Thyroid gland (tissue), 4 donors: ENCODE measurements at regions not wholly inside any gene's neighbourhood (a gene's known extent, or its start where the extent isn't known, plus 50 kb on each side); places are given as distances from the start of the nearest gene placed in this dataset.
"Not testable (repeated sequence)": the region's sequence is repeated elsewhere in the genome, so short reads cannot be mapped to it uniquely, and the experiment has no call there.

ENCODE experiments used
- DNase-seq, 2 donors: peaks; one replicate each; pipeline ENCODE4 v3.0.0-alpha.2; 2019
- H3K27ac ChIP-seq, 3 donors: fragments of 200-600 bp; sonication (generic); 1 replicate in 2 of 3; 2 replicates in 1 of 3; pipeline ENCODE4 v1.5.1; 2016 to 2019; ENCODE audit warnings: mild to moderate bottlenecking in 1 of 3, moderate library complexity in 1 of 3
- H3K27me3 ChIP-seq: fragments of 200-600 bp; sonication (generic); one replicate; pipeline ENCODE4 v1.5.1; 2019
- H3K36me3 ChIP-seq, 2 donors: fragments of 200-600 bp; sonication (generic); one replicate each; pipeline ENCODE4 v1.5.1; 2016 to 2019
- H3K4me1 ChIP-seq, 2 donors: fragments of 200-600 bp; sonication (generic); one replicate each; pipeline ENCODE4 v1.5.1; 2017 to 2019
- H3K4me3 ChIP-seq, 3 donors: fragments of 200-600 bp; sonication (generic); replicated peaks in 1 of 3; 1 replicate in 2 of 3; 2 replicates in 1 of 3; pipeline ENCODE4 v1.5.1; 2016; ENCODE audit warnings: mild to moderate bottlenecking in 1 of 3
- H3K9me3 ChIP-seq: fragments of 200-600 bp; sonication (generic); one replicate; pipeline ENCODE4 v1.5.1; 2017
- POLR2A ChIP-seq, 2 donors: fragments of 450-650 bp; IDR thresholded peaks; one replicate each; pipeline ENCODE4 v1.6.1; 2017; ENCODE audit warnings: antibody characterized with exemption in 2 of 2, mild to moderate bottlenecking in 2 of 2, moderate library complexity in 1 of 2
- WGBS, 2 donors: methylation state at CpG; one replicate each; pipeline ENCODE4 v1.1.5; 2017; 5-methylcytosine and 5-hydroxymethylcytosine counted together
- intact Hi-C: fragments of 100-400 bp; cut with DNase I; formaldehyde crosslinking; loops from one replicate; pipeline ENCODE4 v1.15.1; 2023
- TF ChIP-seq, protein P1 (sequence below), 6 experiments: fragments of 200-600 bp in 3 of 6; fragments of 450-650 bp in 3 of 6; sonication (generic) in 3 of 6; IDR thresholded peaks; one replicate each; pipeline ENCODE4 v1.5.1; 2016 to 2019; ENCODE audit warnings: antibody characterized with exemption in 6 of 6, mild to moderate bottlenecking in 2 of 6, inconsistent platforms in 1 of 6, moderate library complexity in 1 of 6

DNA sequence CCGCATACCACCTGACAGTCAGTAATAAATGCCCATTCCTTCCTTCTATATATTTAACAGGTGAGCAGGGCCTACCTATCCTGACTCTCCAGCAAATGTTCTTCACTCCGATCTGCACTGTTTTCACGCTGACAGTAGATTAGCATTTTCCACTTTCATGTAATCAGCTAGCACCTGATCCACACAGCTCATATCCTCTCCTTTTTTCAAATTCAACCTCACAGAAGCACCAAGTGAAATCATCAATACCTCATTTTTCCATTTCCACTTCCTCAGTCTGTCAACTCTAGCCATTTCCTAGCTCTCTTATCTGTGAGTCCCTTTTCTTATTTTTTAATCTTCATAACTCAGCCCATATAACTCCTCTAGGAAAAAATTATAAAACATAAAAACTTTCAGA, 402.8 kb downstream of the ZEB2 start:
- H3K4me3 ChIP-seq, result no peak overlapping the region
- no peak for DNase-seq
- H3K9me3 ChIP-seq, result no peaks in the 10 kb centered on the region
- no peak overlapping the region for H3K27ac ChIP-seq
- 92 to 97% methylated on average over 3 of the region's 3 CpGs for WGBS, 2 donors
- H3K27me3 ChIP-seq, result no peaks in the 10 kb centered on the region
- H3K4me1 ChIP-seq, result no peaks in the 10 kb centered on the region
- intact Hi-C loops, result no loop called here
- no peak for TF ChIP-seq POLR2A (IDR thresholded peaks at IDR 0.05)
- TF ChIP-seq, protein P1, sequence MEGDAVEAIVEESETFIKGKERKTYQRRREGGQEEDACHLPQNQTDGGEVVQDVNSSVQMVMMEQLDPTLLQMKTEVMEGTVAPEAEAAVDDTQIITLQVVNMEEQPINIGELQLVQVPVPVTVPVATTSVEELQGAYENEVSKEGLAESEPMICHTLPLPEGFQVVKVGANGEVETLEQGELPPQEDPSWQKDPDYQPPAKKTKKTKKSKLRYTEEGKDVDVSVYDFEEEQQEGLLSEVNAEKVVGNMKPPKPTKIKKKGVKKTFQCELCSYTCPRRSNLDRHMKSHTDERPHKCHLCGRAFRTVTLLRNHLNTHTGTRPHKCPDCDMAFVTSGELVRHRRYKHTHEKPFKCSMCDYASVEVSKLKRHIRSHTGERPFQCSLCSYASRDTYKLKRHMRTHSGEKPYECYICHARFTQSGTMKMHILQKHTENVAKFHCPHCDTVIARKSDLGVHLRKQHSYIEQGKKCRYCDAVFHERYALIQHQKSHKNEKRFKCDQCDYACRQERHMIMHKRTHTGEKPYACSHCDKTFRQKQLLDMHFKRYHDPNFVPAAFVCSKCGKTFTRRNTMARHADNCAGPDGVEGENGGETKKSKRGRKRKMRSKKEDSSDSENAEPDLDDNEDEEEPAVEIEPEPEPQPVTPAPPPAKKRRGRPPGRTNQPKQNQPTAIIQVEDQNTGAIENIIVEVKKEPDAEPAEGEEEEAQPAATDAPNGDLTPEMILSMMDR (IDR thresholded peaks at IDR 0.05), result no peak
- H3K36me3 ChIP-seq, result no peaks in the 10 kb centered on the region

DNA sequence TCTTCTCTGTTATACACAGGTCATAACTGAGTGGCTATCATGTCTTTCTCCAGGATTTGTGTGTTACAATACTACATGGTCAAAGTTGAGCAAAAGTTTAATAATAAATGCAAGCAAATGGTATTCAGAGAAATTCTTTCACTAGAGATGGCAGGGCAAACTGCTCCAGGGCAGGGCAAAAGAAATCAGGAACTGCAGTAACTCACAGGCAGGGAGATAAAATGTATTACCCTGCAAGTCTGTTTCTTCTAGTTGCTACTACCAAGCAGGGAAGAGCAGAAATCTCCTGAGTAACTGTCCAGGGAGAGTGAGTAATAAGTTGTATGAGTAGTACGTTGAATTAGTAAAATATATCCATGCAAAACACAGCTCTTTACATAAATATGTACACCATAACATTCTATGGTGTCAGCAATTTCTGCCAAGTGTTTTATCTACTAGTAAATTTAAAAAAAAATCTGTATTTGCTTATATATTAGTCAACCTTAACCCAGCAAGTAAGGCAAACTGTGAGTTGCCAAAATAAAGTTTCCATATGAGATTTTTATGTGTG, 404.1 kb downstream of the ZEB2 start:
- no peaks in the 10 kb centered on the region for H3K27me3 ChIP-seq
- TF ChIP-seq, protein P1 (IDR thresholded peaks at IDR 0.05), result no peak
- TF ChIP-seq POLR2A (IDR thresholded peaks at IDR 0.05), result no peak
- H3K4me3 ChIP-seq, result no peak overlapping the region
- DNase-seq, result no peak
- H3K36me3 ChIP-seq, result no peaks in the 10 kb centered on the region
- no peaks in the 10 kb centered on the region for H3K4me1 ChIP-seq
- no peaks in the 10 kb centered on the region for H3K9me3 ChIP-seq
- 96 to 100% methylated on average over 1 of the region's 1 CpG for WGBS, 2 donors
- H3K27ac ChIP-seq, result no peak overlapping the region
- intact Hi-C loops, result no loop called here

DNA sequence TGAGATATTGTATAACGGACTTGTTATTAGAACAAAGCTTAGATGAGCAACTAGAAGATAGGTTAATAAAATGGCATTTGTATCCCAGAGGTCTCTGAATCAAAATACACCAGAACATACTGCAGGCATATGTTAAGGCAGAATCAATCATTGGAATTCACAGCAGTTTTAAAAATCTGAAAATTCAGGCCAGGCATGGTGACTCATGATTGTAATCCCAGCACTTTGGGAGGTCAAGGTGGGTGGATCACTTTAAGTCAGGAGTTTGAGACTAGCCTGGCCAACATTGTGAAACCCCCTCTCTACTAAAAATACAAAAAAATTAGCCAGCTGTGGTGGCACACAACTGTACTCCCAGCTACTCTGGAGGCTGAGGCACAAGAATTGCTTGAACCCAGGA, 405.2 kb downstream of the ZEB2 start:
- H3K27ac ChIP-seq, result no peak overlapping the region
- H3K27me3 ChIP-seq, result no peaks in the 10 kb centered on the region
- no peak for DNase-seq
- H3K9me3 ChIP-seq, result no peaks in the 10 kb centered on the region
- intact Hi-C loops, result no loop called here
- H3K36me3 ChIP-seq, result no peaks in the 10 kb centered on the region
- WGBS, 2 donors, result 98% methylated on average over 1 of the region's 1 CpG
- TF ChIP-seq POLR2A (IDR thresholded peaks at IDR 0.05), result no peak
- TF ChIP-seq, protein P1 (IDR thresholded peaks at IDR 0.05), result no peak
- no peak overlapping the region for H3K4me3 ChIP-seq
- H3K4me1 ChIP-seq, result no peaks in the 10 kb centered on the region

DNA sequence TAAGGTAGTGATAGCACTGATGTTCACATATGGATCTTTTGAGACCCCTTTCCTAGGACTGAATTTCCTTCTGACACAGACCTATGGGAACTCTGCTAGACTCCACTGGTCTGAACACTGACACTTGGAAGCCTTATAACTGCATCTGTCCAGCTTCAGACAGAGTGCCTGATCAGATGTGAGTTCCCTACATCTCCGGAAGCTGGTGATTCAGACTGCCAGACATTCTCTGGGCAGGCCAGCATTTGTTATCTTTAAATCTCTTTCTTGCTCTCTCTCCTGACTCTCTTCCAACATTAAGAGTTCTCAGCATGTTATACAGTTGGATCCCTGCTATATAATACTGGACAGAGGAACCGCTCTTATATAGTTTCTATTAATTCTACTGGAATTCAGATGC, 408.5 kb downstream of the ZEB2 start:
- no peak for DNase-seq
- 68 to 81% methylated on average over 2 of the region's 2 CpGs for WGBS, 2 donors
- H3K36me3 ChIP-seq, result no peaks in the 10 kb centered on the region
- no peak overlapping the region for H3K4me3 ChIP-seq
- H3K27me3 ChIP-seq, result no peaks in the 10 kb centered on the region
- H3K9me3 ChIP-seq, result no peaks in the 10 kb centered on the region
- intact Hi-C loops, result no loop called here
- TF ChIP-seq, protein P1 (IDR thresholded peaks at IDR 0.05), result no peak
- no peak for TF ChIP-seq POLR2A (IDR thresholded peaks at IDR 0.05)
- H3K4me1 ChIP-seq, result no peaks in the 10 kb centered on the region
- H3K27ac ChIP-seq, result no peak overlapping the region

DNA sequence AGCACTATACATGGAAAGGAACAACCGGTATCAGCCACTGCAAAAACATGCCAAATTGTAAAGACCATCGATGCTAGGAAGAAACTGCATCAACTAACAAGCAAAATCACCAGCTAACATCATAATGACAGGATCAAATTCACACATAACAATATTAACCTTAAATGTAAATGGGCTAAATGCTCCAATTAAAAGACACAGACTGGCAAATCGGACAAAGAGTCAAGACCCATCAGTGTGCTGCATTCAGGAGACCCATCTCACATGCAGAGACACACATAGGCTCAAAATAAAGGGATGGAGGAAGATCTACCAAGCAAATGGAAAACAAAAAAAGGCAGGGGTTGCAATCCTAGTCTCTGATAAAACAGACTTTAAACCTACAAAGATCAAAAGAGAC, 413.8 kb downstream of the ZEB2 start:
- H3K4me3 ChIP-seq, H3K36me3 ChIP-seq, H3K4me1 ChIP-seq, DNase-seq, H3K9me3 ChIP-seq, H3K27me3 ChIP-seq, H3K27ac ChIP-seq, intact Hi-C loops: not testable (repeated sequence)
- WGBS, 2 donors, result 89 to 97% methylated on average over 3 of the region's 3 CpGs

DNA sequence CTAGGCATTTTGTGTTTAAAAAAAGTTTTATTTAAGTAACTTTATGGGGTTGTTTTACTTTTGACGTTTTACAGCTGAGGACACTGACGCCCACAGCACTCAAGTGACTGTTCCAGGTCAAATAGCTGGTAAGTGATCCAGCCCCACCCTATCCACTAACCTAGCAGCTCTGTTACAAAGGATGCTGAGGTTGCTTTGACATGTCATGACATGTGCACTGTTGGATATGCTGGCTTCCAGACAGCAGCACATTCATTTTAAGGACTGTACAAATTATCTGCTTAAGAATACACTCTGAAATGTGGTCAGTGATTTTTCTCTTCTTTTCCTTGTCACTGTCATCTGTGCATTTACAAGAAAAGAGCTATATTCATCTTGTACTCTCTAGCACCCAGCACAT, 417.5 kb downstream of the ZEB2 start:
- Histone ChIP-seq H3K27ac (no peak overlapping the region), H3K4me1 (peaks cover 0 to 7% of the 10 kb centered on the region in 2 donors), H3K36me3 (no peaks in the 10 kb centered on the region), H3K4me3 (no peak overlapping the region), H3K9me3 (no peaks in the 10 kb centered on the region), H3K27me3 (no peaks in the 10 kb centered on the region)
- no peak for DNase-seq
- intact Hi-C loops, result no loop called here
- 64 to 66% methylated on average over 2 of the region's 2 CpGs for WGBS, 2 donors
- no peak for TF ChIP-seq POLR2A (IDR thresholded peaks at IDR 0.05)
- TF ChIP-seq, protein P1 (IDR thresholded peaks at IDR 0.05), result no peak
